Cardiac fibroblast (primary cell): ENCODE measurements at regions not wholly inside any gene's neighbourhood (a gene's known extent, or its start where the extent isn't known, plus 50 kb on each side); places are given as distances from the start of the nearest gene placed in this dataset.

Experiments used
- DNase-seq, 2 donors: peaks; one replicate each; pipeline versions ENCODE4 v3.0.0 to v3.0.0-alpha.2; 2010; ENCODE audit warnings: low read depth in 2 of 2
- H3K4me3 ChIP-seq, 2 donors: replicated peaks in 1 of 2; 1 replicate in 1 of 2; 2 replicates in 1 of 2; pipeline ENCODE4 v1.5.1; 2011; ENCODE audit warnings: low read depth in 2 of 2, low read length in 2 of 2, mild to moderate bottlenecking in 2 of 2, moderate library complexity in 1 of 2
- TF ChIP-seq, protein P1 (sequence below): IDR thresholded peaks from one replicate; pipeline ENCODE4 v1.5.1; 2011; ENCODE audit warnings: low read depth, mild to moderate bottlenecking, low read length, inconsistent platforms

DNA sequence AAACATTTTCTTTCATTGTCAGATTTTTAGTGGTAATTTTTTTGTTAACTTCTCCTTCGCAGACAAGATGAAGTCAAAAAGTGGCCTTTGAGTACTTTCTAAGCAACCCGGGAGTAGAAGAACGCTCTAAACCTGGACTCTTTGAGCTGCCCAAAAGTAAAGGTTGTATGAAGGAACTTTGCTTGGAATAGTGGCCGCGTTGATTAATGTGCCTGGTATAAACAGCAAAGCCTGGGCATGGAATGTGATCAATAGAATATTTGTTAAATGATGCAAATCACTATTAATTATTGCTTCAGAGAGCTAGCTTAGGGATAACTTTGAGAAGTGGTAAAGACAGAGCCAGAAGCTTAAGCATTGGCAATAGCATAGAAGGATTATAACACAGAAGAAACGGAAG lies 475.1 kb upstream of the ANKRD30A start:
- H3K4me3 ChIP-seq, result no peak overlapping the region
- TF ChIP-seq, protein P1, sequence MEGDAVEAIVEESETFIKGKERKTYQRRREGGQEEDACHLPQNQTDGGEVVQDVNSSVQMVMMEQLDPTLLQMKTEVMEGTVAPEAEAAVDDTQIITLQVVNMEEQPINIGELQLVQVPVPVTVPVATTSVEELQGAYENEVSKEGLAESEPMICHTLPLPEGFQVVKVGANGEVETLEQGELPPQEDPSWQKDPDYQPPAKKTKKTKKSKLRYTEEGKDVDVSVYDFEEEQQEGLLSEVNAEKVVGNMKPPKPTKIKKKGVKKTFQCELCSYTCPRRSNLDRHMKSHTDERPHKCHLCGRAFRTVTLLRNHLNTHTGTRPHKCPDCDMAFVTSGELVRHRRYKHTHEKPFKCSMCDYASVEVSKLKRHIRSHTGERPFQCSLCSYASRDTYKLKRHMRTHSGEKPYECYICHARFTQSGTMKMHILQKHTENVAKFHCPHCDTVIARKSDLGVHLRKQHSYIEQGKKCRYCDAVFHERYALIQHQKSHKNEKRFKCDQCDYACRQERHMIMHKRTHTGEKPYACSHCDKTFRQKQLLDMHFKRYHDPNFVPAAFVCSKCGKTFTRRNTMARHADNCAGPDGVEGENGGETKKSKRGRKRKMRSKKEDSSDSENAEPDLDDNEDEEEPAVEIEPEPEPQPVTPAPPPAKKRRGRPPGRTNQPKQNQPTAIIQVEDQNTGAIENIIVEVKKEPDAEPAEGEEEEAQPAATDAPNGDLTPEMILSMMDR, result no peak
- DNase-seq, result no peak

DNA sequence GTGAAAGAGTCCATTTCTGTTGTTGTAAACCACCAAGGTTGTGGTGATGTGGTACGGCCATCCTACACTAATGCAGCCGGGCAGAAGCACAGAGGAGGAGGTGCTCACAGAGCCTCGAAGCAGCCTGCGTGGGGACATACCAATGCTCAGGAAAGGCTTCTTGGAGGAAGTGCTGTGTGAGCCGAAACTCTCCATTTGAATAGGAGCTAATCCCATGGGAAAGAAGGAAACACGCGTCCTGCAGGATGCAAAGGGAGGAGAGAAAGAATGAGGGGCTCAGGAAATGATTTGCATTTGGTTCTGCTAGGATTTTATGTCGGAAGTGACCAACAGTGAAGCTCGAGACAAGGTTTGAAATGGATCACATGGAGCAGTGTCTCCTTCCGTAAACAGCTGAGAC lies 477.9 kb upstream of the ANKRD30A start:
- no peak overlapping the region for H3K4me3 ChIP-seq
- no peak for DNase-seq
- TF ChIP-seq, protein P1, result no peak

DNA sequence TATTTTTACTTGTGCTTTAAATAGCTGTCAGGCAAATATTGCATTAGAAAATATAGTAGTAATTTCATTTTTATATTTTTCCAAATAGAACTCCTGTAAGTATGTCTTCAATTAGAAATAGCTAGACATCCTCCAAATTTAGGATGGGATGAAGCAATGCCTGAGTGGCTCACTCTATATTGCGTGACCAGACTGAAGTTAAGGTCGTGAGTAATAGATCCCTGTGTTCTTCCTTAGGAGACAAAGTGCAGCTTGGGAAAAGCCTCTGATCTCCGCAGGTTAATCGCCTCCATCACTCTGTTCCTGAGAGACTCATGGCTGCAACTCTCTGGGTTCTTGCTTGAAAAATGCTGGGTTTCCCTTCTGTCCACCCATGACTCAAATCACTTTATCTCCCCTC lies 484.8 kb upstream of the ANKRD30A start:
- DNase-seq, result peak in 1 of 2 donors; percentile 50
- TF ChIP-seq, protein P1, result no peak
- H3K4me3 ChIP-seq, result no peak overlapping the region

DNA sequence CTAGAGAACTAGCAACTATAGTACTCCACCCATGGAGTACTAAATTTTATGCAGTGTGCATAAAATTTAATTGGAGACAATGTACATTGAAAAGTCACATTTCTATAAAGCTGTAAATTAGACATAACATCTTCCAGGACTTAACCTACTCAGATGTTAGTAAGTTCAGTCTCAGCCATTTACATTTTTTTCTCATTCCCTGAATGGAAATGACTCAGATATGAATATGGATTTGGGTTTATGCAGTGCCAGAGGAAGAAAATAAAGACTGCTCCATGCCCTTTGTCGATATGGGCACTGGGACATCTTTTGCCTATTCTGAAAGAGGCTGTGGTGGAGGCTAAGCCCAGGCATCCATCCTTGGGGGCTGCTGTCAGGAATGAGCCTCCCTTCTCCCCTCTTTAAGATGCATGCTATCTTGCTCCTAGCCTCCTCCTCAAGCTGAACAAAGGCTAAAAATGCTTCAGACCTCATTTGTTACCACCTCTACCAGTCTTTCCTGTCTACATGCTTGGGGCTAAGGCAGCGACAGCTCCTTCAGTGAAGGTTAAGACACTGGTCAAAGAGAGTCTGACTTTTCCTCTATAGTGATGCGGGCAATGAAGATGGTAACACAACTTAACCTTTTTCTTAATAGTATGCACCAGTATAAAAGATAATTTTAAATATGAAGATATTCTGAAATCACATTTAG lies 486.8 kb upstream of the ANKRD30A start:
- no peak overlapping the region for H3K4me3 ChIP-seq
- DNase-seq, result peak in 1 of 2 donors; percentile 27
- TF ChIP-seq, protein P1, result no peak

DNA sequence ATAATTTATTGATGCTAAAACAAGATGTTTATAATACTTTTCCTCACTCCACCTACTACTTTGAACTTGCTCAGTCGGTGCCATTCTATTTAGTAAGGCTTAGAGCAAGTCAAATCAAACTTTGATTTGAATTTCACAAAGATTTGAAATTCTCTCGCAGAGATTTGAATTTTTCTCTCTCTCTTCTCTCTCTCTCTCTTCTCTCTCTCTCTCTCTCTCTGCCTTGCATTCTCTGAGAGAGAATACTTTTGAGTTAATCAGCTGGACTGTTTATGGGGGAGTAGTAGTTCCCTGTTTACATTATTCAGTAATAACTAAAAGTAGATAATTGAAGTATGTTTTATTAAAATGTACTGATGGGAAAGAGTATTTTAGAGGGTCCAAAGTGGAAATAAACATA lies 488.5 kb upstream of the ANKRD30A start:
- DNase-seq, result no peak
- TF ChIP-seq, protein P1, result no peak
- H3K4me3 ChIP-seq, result no peak overlapping the region

DNA sequence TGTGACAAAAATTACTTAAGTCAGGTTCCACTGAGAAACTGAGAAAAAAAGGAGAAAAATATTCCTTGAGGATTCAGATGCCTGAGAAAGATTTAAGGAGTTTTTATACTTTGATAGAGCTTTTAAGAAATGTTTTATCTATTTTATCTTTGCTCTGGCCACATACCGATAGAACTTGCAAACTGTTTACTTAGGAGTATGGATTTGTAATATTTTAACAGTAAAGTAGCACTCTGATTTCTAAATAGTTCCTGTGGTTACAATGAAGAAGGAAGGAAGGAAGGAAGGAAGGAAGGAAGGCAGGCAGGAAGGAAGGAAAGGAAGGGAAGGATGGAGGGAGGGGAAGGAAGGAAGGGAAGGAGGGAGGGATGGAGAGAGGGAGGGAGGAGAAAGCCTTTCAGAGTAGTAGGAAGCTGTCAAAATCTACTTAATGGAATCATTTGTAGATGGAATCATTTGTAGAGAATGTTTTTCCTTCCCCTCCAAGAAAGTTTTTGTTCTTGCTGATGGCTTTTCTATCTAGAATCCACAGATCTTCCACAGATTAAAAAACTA lies 489.0 kb upstream of the ANKRD30A start:
- TF ChIP-seq, protein P1, result no peak
- H3K4me3 ChIP-seq, result no peak overlapping the region
- DNase-seq, result no peak
